ENCODE measurements at regions not wholly inside any gene's neighbourhood (a gene's known extent, or its start where the extent isn't known, plus 50 kb on each side); places are given as distances from the start of the nearest gene placed in this dataset.
A peak's percentile ranks its signal among the peaks of the same experiment; 100 is the strongest.

GRCh38 chr12:91565846-91566245 lies 383.2 kb upstream of the DCN start:
- DNase-seq, result no peak
- no peak overlapping the region for H3K4me3 ChIP-seq
- no peak for TF ChIP-seq POLR2A (IDR thresholded peaks at IDR 0.05)
- TF ChIP-seq, protein P1, sequence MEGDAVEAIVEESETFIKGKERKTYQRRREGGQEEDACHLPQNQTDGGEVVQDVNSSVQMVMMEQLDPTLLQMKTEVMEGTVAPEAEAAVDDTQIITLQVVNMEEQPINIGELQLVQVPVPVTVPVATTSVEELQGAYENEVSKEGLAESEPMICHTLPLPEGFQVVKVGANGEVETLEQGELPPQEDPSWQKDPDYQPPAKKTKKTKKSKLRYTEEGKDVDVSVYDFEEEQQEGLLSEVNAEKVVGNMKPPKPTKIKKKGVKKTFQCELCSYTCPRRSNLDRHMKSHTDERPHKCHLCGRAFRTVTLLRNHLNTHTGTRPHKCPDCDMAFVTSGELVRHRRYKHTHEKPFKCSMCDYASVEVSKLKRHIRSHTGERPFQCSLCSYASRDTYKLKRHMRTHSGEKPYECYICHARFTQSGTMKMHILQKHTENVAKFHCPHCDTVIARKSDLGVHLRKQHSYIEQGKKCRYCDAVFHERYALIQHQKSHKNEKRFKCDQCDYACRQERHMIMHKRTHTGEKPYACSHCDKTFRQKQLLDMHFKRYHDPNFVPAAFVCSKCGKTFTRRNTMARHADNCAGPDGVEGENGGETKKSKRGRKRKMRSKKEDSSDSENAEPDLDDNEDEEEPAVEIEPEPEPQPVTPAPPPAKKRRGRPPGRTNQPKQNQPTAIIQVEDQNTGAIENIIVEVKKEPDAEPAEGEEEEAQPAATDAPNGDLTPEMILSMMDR (IDR thresholded peaks at IDR 0.05), result no peak
- intact Hi-C loops (cut with DNase I; ENCODE audit: low total_unique reads), result no loop called here
- H3K9me3 ChIP-seq, result no peaks in the 10 kb centered on the region
- peak overlapping the region; percentile 5 to 44 for H3K27ac ChIP-seq
- H3K4me1 ChIP-seq, result peaks cover 0 to 4% of the 10 kb centered on the region in 2 donors
- no peaks in the 10 kb centered on the region for H3K36me3 ChIP-seq
- H3K27me3 ChIP-seq, result no peaks in the 10 kb centered on the region

DNA sequence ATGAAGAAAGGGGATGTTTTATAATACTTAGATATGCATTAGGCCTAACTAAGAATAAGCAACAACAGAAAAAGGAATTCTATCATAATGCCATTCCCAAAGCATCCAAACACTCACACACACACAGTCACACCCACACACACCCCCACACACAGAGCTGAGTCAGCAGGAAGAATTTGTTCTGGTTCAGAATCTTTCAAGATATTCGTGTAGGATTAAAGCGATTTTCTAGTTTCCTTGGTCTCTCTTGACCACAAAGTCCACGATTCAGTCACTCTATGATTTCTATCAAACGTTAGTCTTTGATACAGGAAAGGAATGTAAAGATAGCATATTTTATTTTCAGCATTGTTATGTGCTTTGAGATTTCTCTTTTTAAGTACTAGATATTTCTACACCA lies 382.6 kb upstream of the DCN start:
- DNase-seq, result peak in 1 of 2 donors; percentile 33
- intact Hi-C loops (cut with DNase I; ENCODE audit: low total_unique reads), result no loop called here
- Histone ChIP-seq H3K4me3 (no peak overlapping the region), H3K4me1 (peaks cover 0 to 4% of the 10 kb centered on the region in 2 donors), H3K9me3 (no peaks in the 10 kb centered on the region), H3K27ac (peak overlapping the region; percentile 5 to 44), H3K27me3 (no peaks in the 10 kb centered on the region), H3K36me3 (no peaks in the 10 kb centered on the region)
- TF ChIP-seq POLR2A (IDR thresholded peaks at IDR 0.05), result no peak
- TF ChIP-seq, protein P1 (IDR thresholded peaks at IDR 0.05), result no peak

DNA sequence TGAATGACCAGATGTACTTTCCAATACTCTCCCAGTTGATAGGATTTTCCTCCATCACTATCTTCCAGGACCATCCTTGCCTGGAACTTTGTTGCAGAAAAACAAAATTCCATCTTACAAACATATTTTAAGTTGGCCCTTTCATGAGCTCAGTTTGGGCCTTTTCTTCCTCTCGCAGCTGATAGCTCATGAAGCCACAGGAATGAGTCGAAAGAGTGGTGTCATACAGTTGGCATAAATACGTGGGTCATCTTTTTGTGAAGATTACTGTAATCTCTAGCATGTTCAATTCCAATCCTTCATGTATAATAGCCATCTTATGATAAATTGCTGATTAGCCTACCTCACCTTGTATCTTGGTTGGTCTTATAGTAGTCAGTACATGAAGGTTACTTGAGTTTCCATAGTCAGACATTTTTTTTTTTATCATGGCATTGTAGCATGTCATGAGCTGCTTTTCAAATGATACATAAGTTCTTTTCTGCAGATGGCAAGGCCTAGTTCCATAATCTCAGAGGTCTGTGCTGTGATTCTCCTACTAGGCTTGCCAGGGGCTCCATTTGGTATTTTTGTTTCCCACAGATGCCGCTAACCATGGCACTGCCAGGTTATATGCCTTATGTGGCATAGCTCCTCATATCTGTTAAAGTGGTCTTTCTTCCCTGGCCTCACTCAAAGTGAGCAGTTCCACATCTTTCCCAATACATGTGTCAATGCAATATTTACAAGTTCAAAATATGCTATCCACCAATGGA lies 380.6 kb upstream of the DCN start:
- Histone ChIP-seq H3K27me3 (no peaks in the 10 kb centered on the region), H3K36me3 (no peaks in the 10 kb centered on the region), H3K4me3 (no peak overlapping the region), H3K27ac (no peak overlapping the region), H3K9me3 (peaks cover 0 to 3% of the 10 kb centered on the region in 2 donors), H3K4me1 (peaks cover 0 to 4% of the 10 kb centered on the region in 2 donors)
- DNase-seq, result no peak
- intact Hi-C loops (cut with DNase I; ENCODE audit: low total_unique reads), result no loop called here
- no peak for TF ChIP-seq POLR2A (IDR thresholded peaks at IDR 0.05)
- TF ChIP-seq, protein P1 (IDR thresholded peaks at IDR 0.05), result no peak

GRCh38 chr12:91562476-91562875 lies 379.9 kb upstream of the DCN start:
- Histone ChIP-seq H3K4me3 (no peak overlapping the region), H3K27ac (no peak overlapping the region), H3K36me3 (no peaks in the 10 kb centered on the region), H3K4me1 (peaks cover 0 to 4% of the 10 kb centered on the region in 2 donors), H3K9me3 (peaks cover 0 to 3% of the 10 kb centered on the region in 2 donors), H3K27me3 (no peaks in the 10 kb centered on the region)
- intact Hi-C loops (cut with DNase I; ENCODE audit: low total_unique reads), result no loop called here
- TF ChIP-seq, protein P1 (IDR thresholded peaks at IDR 0.05), result no peak
- TF ChIP-seq POLR2A (IDR thresholded peaks at IDR 0.05), result no peak
- no peak for DNase-seq

DNA sequence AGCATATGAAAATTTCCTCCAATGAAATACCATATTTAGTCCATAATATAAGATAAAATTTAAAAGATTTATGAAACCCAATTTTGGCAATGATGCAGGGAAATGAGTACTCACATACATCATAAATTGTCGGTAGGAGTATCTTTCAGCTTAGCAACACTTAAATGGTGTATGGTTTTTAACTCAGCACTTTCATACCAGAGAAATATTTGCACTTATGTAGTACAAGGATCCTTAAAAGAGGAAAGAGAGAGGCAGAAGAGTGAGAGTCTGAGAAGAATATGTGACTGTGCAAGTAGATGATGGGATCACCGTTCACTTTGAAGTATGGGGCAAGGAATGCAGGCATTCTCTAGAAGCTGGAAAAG lies 379.3 kb upstream of the DCN start:
- Histone ChIP-seq H3K27ac (no peak overlapping the region), H3K27me3 (no peaks in the 10 kb centered on the region), H3K9me3 (peaks cover 0 to 3% of the 10 kb centered on the region in 2 donors), H3K4me3 (no peak overlapping the region), H3K4me1 (peaks cover 0 to 4% of the 10 kb centered on the region in 2 donors), H3K36me3 (no peaks in the 10 kb centered on the region)
- intact Hi-C loops (cut with DNase I; ENCODE audit: low total_unique reads), result no loop called here
- DNase-seq, result no peak
- TF ChIP-seq POLR2A (IDR thresholded peaks at IDR 0.05), result no peak
- TF ChIP-seq, protein P1 (IDR thresholded peaks at IDR 0.05), result no peak

All from uterus (tissue), 3 donors.